ENCODE measurements at regions not wholly inside any gene's neighbourhood (a gene's known extent, or its start where the extent isn't known, plus 50 kb on each side); places are given as distances from the start of the nearest gene placed in this dataset.
"Not testable (repeated sequence)": the region's sequence is repeated elsewhere in the genome, so short reads cannot be mapped to it uniquely, and the experiment has no call there.

- DNase-seq = no peak
These were observed 80.5 kb upstream of the SEC11C start for GRCh38 chr18:59059140-59059539.

GRCh38 chr18:59060551-59060950, 79.1 kb upstream of the SEC11C start:
- no peak for DNase-seq

- no peak for DNase-seq
These were observed 77.6 kb upstream of the SEC11C start for GRCh38 chr18:59061914-59062642.

GRCh38 chr18:59062643-59063006, 77.1 kb upstream of the SEC11C start:
- DNase-seq = no peak

- no peak for DNase-seq
These were observed 76.3 kb upstream of the SEC11C start for GRCh38 chr18:59063300-59063906.

DNA sequence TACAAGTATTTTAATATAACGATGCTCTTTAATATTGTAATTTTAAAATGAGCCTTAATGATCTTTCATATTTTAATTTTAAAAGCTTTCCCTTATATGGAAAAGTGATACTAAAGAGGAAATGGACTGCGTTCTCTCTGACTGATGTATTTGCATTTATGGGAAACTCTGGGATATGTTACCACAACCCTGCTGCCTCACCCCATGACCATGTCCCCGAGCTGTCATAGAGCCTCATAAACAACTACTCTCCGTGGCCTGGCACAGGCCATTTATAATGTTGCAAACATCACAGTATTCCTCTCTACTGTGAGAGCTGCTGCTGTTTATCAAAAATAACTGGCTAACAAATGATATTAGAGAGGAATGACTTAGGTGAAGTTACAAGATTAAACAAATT, 75.8 kb upstream of the SEC11C start:
- no peak for DNase-seq

- DNase-seq = no peak
These were observed 74.0 kb upstream of the SEC11C start for GRCh38 chr18:59065684-59066083.

GRCh38 chr18:59067873-59068272, 71.8 kb upstream of the SEC11C start:
- DNase-seq = no peak

- DNase-seq = no peak
These were observed 71.2 kb upstream of the SEC11C start for GRCh38 chr18:59068276-59069071.

GRCh38 chr18:59070181-59070912, 69.3 kb upstream of the SEC11C start:
- DNase-seq = peak; percentile 74

DNA sequence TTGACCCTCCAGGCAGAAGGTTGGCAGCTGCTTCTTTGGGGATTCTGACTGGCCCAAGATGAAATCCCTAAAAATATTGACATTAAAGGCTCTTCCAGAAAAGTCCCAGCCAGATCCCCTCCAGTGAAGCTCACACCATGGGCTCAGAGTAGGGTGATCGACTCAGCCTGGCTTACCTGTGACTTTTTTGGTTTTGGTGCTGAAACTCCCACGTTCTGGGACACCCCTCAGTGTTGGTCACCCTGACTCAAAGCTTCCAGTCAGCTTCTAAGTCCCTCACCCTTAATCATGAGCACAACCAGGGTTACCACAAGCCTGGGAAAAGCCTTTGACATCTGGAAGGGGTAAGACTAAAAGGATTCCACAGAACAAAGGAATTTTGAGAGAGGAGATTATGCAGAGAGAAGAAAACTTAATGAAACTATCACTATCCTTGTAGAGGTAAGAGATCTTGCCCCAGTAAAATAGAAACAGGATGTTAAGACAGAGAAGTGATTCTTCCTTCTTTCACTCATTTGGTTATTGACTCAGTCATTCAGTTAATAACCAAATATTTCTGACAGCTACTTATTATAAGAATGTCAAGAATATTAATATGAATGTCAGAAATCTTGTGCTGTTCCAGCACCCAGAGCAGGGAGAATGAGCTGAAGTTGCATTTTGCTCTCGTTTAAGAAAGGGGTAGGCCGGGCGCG, 66.8 kb upstream of the SEC11C start:
- no peak for DNase-seq

DNA sequence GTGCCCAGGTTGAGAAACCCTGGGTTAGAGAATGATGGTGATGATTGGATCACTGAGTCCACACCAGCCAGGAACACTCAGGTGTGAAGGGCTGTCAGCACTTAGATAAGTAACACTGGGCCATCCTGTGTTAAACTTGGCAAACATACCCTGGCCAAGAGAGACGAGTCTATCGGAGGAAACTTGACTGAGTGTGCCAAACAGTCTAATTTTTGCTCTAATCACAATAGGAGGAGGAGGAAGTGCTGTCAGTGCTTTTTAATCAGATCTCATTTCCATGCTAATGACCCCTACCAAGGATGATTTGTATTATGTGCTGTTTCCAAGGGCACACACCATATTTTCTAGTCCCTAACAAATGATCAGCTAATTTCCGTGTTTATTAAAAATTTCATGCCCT, 63.8 kb upstream of the SEC11C start:
- DNase-seq = no peak

DNA sequence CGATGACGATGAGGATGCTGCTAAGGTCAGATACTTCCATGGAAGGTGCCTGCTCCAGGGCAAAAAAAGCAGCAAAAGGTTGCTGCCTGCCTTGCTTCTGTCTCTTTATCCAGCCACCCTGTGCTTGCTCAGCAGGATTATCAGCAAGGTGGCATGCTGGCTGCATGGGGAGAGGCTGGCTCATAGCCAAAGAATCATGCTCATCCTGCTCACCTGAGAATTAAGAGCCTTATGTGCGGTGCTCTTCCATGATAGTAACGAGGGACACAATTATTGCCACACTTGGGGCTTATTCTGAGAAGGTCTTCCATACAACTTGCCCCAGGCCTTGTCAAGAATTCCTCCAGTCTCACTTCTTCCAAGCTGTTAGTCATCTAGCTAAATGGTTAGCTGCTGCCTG, 60.4 kb upstream of the SEC11C start:
- no peak for DNase-seq

DNA sequence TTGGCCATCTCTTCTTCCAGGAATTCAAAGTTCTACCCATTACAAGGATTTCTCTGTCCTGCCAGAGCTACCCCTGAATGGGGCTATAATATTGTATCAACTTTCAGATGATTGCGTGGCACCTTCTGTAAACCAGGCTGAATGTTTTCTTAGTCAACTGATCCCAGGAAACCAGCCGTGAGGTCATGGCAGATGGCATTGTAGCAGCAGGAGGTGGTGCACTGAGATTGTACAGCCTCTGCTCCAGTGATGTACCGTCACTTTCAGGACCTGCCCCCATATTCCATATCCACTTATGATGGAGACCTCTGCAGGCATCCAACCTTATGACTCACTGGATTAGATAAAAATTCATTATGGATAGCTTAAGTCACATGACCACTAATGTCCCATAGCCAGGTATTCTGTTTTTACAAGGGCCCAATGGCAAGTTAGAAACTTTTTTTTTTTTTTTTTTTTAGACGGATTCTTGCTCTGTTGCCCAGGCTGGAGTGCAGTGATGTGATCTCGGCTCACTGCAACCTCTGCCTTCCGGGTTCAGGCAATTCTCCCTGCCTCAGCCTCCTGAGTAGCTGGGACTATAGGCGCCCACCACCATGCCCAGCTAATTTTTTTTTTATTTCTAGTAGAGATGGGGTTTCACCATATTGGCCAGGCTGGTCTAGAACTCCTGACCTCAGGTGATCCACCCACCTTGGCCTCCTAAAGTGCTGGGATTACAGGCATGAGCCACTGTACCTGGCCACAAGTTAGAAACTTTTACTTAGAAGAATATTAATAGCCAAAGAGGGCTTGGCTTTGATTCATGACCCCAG, 59.8 kb upstream of the SEC11C start:
- DNase-seq = not testable (repeated sequence)

DNA sequence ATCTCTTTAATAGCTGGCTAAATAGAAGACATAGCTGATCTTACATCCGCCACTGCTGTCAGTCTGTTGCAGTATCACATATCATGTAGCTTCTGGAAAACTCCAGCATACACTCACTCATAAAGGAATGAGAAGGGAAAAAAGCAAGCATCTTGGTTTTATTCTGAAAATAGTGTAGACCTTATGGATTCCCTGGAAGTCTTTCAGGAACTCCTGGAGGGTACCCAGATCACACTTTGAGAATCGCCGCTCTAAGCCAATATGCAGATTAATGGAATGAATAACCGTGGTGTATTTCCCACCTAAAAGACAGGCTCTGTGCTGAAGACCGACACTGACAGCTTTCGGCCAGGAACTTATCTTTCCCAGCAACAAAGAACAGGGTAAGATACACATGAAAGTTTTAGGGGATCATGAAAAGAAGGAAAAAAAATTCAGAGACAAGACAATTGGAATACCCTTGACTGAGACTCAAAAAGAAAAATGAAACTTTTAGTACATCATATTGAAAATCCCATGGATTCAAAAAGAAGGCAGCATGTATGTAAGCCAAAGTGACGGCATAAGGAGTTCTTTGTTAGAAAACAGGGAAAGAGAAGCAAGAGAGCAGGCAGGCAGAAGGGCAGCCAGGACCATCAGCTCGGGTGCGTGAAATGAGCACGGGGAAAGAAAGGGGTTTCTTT, 56.4 kb upstream of the SEC11C start:
- DNase-seq = no peak

DNA sequence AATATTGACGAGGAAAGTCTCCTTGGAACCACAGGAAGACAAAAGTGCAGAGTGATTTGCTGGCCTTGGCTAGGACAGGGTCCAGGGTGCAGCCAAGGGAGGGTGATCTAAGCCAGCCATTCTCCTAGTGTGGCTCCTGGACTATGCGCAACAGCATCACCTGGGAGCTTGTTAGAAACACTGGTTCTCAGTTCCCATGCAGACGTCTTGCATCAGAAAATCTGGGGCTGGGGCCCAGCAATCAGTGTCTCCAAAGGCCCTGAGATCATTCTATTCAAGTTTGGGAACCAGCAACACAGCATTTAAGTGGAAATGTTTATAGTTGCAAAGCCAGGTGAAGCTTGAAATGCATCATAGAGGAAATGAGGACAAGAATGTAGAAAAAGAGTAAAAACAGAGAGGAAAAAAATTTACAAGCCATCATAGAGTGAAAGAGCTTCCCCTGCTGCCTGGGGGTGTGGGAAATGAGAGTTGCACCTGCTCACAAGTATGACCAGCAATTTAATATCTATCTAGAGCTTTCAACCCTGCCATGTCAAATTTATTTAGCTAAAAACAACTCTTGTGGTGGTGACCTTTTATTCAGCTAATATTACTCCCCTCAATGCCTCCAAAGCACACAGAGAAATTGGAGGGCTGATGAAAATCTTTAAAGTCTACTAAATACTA, 54.4 kb upstream of the SEC11C start:
- no peak for DNase-seq

GRCh38 chr18:59085797-59086196, 53.9 kb upstream of the SEC11C start:
- DNase-seq = no peak

DNA sequence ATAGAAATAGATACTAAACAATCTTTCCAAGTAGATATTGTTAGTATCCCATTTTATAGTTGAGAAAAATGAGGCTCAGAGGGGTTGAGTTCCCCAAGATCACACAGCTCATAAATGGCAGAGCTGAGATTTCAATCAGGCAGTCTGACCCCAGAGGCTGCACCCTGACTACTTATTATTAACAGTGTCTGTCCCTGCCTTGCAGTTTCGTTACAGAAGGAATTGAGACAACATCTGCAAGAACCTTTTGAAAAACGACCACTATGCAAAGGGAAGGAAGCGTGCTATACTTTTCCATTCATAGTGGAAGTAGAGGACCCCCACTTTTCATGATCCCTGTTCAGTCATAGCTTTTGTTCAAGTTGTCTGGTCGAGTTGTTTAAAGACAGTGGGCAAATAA, 53.2 kb upstream of the SEC11C start:
- no peak for DNase-seq

- no peak for DNase-seq
These were observed 52.3 kb upstream of the SEC11C start for GRCh38 chr18:59087391-59087790.

Data from activated T-cell treated with anti-CD3 and anti-CD28 coated beads for 4 hours (primary cell).